Right ventricle myocardium superior (tissue), 1 donor: ENCODE measurements at regions not wholly inside any gene's neighbourhood (a gene's known extent, or its start where the extent isn't known, plus 50 kb on each side); places are given as distances from the start of the nearest gene placed in this dataset.

Experiments
- ATAC-seq: fragments of 200-7000 bp; cut with Tn5 transposase; one replicate; pipeline ENCODE4 v1.9.1; 2020; ENCODE audit warnings: mild to moderate bottlenecking; ENCODE audit not compliant: poor library complexity
- DNase-seq: peaks from one replicate; pipeline ENCODE4 v3.0.0-alpha.2; 2020
- intact Hi-C: fragments of 100-400 bp; cut with DNase I; formaldehyde crosslinking; loops from one replicate; pipeline ENCODE4 v1.11.2; 2022
- donor health status: DM: no; HTN: yes; CAD: no; lungs with severe emphysema.

GRCh38 chr16:63331111-63331510, 1294.9 kb upstream of the CDH8 start:
- ATAC-seq, result peak; percentile 20

GRCh38 chr16:63326736-63327339, 1290.6 kb upstream of the CDH8 start:
- no peak for DNase-seq
- intact Hi-C loops, result no loop called here
- ATAC-seq, result no peak

More at GRCh38 chr16:63331111-63331510, 1294.9 kb upstream of the CDH8 start:
- intact Hi-C loops, result no loop called here
- DNase-seq, result no peak

- intact Hi-C loops, result no loop called here
- ATAC-seq (peak; percentile 18), DNase-seq (no peak)
These were observed 1287.8 kb upstream of the CDH8 start for GRCh38 chr16:63323722-63324705.

GRCh38 chr16:63323055-63323454, 1286.8 kb upstream of the CDH8 start:
- no peak for ATAC-seq
- no peak for DNase-seq
- intact Hi-C loops, result no loop called here

GRCh38 chr16:63315229-63315628, 1279.0 kb upstream of the CDH8 start:
- intact Hi-C loops, result no loop called here
- no peak for DNase-seq
- ATAC-seq, result no peak

- no peak for DNase-seq
- ATAC-seq, result peak; percentile 81
- intact Hi-C loops, result no loop called here
These were observed 1276.1 kb upstream of the CDH8 start for GRCh38 chr16:63312346-63312745.

- intact Hi-C loops, result no loop called here
- no peak for DNase-seq
- ATAC-seq, result peak; percentile 45
These were observed 1275.1 kb upstream of the CDH8 start for GRCh38 chr16:63311313-63311712.

- intact Hi-C loops, result no loop called here
These were observed 1266.6 kb upstream of the CDH8 start for GRCh38 chr16:63302811-63303210.

GRCh38 chr16:63301349-63301748, 1265.1 kb upstream of the CDH8 start:
- intact Hi-C loops, result no loop called here
- no peak for ATAC-seq
- no peak for DNase-seq

More at GRCh38 chr16:63302811-63303210, 1266.6 kb upstream of the CDH8 start:
- ATAC-seq (no peak), DNase-seq (no peak)

GRCh38 chr16:63298993-63299392, 1262.8 kb upstream of the CDH8 start:
- intact Hi-C loops, result no loop called here
- no peak for DNase-seq
- ATAC-seq, result no peak

GRCh38 chr16:63292036-63292435, 1255.8 kb upstream of the CDH8 start:
- ATAC-seq (no peak), DNase-seq (peak; percentile 20)

GRCh38 chr16:63289834-63290460, 1253.7 kb upstream of the CDH8 start:
- intact Hi-C loops, result no loop called here
- ATAC-seq (peak; percentile 88), DNase-seq (peak; percentile 39)

More at GRCh38 chr16:63292036-63292435, 1255.8 kb upstream of the CDH8 start:
- intact Hi-C loops, result no loop called here

GRCh38 chr16:63287401-63287800, 1251.2 kb upstream of the CDH8 start:
- DNase-seq (no peak), ATAC-seq (no peak)
- intact Hi-C loops, result no loop called here

- intact Hi-C loops, result no loop called here
- DNase-seq (no peak), ATAC-seq (no peak)
These were observed 1247.5 kb upstream of the CDH8 start for GRCh38 chr16:63283721-63284120.

- no peak for DNase-seq
- no peak for ATAC-seq
- intact Hi-C loops, result no loop called here
These were observed 1208.4 kb upstream of the CDH8 start for GRCh38 chr16:63244631-63245030.

GRCh38 chr16:63241497-63242028, 1205.3 kb upstream of the CDH8 start:
- intact Hi-C loops, result no loop called here
- ATAC-seq (no peak), DNase-seq (no peak)

GRCh38 chr16:63239065-63239570, 1202.9 kb upstream of the CDH8 start:
- intact Hi-C loops, result no loop called here
- ATAC-seq (no peak), DNase-seq (no peak)

GRCh38 chr16:63230421-63231040, 1194.3 kb upstream of the CDH8 start:
- DNase-seq, result no peak
- no peak for ATAC-seq
- intact Hi-C loops, result no loop called here

- intact Hi-C loops, result no loop called here
- no peak for DNase-seq
These were observed 1192.0 kb upstream of the CDH8 start for GRCh38 chr16:63228259-63228658.

More at GRCh38 chr16:63228259-63228658, 1192.0 kb upstream of the CDH8 start:
- no peak for ATAC-seq
